Left kidney (tissue), 1 donor: ENCODE measurements at regions not wholly inside any gene's neighbourhood (a gene's known extent, or its start where the extent isn't known, plus 50 kb on each side); places are given as distances from the start of the nearest gene placed in this dataset.

Experiments used
- DNase-seq: peaks from one replicate; pipeline ENCODE4 v3.0.0-alpha.2; 2013

DNA sequence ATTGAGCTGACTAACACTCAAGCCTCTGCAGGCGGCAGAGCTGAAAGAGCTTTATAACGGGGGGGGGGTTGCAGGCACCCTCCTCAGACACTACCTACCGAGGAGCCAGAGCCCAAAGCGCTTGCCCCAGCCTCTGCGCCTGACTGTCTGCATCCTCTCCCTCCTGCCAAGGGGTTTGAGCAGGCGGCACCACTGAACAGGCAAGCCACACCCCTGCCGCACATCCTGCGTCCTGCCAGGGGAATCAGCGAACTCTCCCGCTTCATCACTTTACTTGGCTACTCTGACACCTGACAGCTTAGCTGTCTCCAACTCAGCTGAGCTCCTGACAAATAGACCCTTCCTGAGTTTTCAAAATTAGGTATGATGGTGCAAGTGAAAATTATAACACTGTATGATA is 432.6 kb upstream of the ANKRD30A start:
- DNase-seq = no peak

GRCh38 chr10:36688717-36689116 is 436.7 kb upstream of the ANKRD30A start:
- DNase-seq = no peak

GRCh38 chr10:36683421-36683820 is 442.0 kb upstream of the ANKRD30A start:
- no peak for DNase-seq

- peak; percentile 11 for DNase-seq
These were observed 443.4 kb upstream of the ANKRD30A start for GRCh38 chr10:36681751-36682632.

- DNase-seq = no peak
These were observed 445.8 kb upstream of the ANKRD30A start for GRCh38 chr10:36679554-36679953.

- DNase-seq = no peak
These were observed 448.0 kb upstream of the ANKRD30A start for GRCh38 chr10:36677431-36677768.

DNA sequence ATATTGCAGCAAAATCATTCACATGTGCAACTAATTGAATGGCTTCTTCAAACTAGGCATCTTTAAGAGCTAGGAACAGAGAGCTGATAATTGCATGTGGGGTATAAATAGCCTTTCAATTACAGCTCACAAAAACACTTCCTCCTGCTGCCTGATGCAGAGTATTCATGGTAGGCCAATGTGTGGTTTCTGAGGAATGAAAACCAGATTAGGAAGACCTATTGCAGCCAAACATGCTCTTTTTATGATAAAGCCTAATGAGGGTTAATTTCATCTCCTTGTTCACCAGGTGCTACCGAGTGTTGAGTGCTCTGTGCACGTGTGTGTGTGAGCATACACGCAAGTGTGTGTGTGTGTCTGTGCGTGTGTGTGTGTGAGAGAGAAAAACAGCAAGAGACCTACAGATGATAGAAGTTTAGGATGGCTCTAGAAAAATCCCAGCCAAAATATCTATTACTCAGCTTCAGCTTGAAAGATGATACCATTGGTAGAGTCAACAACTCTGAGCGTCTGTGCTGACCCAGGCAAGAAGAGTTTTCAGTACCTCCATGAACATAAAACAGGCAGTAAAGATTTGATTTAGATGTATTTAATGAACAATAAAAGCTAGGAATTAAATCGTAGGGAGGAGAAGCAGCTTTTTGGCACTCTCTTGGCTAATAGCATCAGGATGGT is 448.5 kb upstream of the ANKRD30A start:
- DNase-seq = peak; percentile 18

DNA sequence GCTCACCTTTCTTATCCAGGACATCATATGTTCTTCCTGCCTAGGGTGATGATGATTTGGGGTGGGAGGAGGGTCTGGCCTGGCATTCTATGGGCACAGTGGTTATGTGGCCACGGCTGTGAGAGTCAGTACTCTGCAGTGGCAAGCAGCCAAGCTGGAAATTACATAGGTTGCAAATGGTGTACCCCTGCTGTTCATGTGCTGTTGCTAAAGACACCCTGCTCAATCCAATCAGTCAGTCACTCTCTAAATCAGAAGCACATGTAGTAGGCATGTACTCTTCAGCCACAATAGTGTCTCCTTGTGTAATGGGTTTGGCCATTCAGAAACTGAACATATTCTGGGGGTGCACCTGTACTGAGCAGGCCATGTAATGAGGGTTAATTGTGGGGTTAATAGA is 449.1 kb upstream of the ANKRD30A start:
- DNase-seq = no peak

DNA sequence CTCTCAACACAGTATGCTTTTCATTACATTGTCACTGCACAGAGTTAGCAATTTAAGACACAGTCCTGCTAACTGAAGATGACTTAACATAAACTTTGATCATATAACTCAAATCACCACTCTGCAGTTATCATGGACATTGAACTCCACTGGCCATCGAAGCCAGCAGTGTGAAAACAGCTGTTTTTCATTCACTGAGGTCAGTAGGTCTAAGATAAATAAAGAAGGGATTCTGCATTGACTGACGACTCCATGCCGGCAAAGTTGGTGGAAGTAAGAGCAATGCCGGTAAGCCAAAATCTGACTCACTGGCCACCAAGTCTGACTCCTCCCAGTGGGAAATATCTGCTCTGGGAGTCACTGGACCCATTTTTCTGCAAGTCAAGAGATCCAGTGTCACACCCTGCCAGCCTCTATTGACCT is 449.9 kb upstream of the ANKRD30A start:
- DNase-seq = no peak

DNA sequence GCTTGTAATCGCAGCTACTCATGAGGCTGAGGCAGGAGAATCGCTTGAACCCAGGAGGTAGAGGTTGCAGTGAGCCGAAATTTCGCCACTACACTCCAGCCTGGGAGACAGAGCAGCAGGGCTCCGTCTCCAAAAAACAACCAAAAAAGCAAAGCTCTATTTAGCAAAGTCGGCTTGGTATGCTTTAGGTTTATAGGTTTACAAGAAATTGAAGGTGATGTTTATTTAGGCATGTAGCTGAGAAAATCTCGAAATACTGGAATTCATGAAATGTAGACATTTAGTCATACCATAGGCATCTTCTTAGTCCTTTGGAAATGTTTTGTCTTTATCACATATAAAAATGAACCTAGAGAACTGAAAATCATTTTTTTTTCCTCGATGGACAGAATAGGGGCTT is 453.8 kb upstream of the ANKRD30A start:
- DNase-seq = no peak

DNA sequence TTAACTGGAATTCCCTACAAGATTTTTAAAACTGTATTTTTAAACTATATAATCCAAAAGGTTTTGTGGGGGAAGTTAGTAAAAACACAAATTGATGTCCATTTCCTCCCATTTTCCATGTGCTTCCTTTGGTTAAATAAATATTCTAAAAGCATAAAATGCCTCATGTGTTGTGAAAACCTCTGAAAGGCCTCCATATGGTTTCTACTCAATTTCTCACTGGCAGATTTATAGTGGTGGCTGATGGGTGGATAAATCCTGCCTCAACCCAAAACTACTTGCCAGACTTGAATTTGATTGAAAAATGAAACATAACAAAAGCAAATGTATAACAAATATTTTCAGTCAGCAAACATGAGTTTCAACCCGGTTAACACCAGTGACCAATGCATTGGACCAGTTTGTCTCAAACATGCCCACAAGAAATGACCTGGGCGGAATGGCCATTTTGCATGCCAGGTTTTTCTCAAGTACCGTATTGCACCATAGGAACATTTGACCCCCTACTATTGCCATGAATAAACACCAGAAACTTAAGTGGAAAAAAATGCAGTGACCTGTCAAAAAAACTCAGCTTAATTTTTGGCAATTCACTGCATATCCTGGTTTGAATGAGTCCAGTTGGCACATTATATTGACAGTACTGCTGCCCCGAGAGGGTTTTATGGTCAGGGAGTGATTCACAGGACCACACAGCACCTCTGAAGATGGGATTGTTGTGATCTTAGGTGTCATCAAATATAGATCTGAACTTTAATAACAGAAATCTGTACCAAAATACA is 454.6 kb upstream of the ANKRD30A start:
- peak; percentile 25 for DNase-seq

DNA sequence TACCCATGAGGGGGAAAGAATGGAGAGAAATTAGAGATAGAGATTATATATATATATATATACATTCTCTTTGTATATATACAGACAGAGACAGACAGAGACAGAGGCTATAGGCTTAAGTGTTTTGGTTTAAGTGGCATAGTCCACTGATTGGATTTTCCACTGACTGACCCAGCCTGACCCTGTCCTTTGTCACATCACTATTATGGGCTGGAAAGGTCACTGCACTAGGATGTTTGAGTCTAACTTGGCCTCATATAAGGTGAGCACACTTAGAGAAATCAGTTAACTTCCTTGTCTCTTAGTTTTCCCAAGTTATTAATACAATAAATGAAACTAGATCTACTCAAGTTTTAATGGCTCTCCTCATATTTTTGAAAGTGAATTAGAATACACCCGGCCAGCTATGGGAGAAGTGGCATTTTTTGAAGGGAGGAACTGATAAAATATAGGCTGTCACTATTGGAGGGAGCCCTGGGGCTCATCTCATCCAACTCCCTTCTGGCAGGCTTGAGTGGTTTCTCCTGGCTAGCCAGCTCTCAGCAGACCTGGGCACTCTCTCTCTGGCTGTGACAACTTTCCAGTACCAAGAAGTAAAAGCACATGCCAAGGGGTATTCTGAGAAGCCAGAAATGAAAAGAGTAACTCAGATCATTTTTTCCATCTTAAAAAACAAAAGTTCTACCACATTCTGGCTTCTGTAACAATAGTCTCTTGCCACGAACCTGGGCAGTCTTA is 455.6 kb upstream of the ANKRD30A start:
- DNase-seq = peak; percentile 3

- DNase-seq = no peak
These were observed 458.9 kb upstream of the ANKRD30A start for GRCh38 chr10:36666451-36666850.

DNA sequence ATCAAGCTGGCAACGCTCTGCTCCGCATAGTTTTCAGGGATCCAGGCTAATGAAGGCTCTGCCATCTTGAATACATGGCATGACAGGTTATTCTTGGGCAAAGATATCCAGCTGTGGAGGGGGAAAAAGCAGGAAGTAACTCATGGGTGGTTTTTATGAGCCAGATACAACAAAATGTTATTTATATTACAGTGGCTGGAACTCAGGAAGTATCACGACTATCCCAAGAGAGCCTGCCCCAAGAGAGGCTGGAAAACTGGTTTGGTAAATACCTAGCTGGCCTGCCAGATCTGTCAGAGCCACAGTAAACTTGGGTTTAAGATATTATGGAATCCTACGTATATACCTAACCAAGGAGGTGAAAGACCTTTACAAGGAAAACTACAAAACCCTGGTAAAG is 462.8 kb upstream of the ANKRD30A start:
- no peak for DNase-seq

DNA sequence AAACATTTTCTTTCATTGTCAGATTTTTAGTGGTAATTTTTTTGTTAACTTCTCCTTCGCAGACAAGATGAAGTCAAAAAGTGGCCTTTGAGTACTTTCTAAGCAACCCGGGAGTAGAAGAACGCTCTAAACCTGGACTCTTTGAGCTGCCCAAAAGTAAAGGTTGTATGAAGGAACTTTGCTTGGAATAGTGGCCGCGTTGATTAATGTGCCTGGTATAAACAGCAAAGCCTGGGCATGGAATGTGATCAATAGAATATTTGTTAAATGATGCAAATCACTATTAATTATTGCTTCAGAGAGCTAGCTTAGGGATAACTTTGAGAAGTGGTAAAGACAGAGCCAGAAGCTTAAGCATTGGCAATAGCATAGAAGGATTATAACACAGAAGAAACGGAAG is 475.1 kb upstream of the ANKRD30A start:
- no peak for DNase-seq

DNA sequence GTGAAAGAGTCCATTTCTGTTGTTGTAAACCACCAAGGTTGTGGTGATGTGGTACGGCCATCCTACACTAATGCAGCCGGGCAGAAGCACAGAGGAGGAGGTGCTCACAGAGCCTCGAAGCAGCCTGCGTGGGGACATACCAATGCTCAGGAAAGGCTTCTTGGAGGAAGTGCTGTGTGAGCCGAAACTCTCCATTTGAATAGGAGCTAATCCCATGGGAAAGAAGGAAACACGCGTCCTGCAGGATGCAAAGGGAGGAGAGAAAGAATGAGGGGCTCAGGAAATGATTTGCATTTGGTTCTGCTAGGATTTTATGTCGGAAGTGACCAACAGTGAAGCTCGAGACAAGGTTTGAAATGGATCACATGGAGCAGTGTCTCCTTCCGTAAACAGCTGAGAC is 477.9 kb upstream of the ANKRD30A start:
- DNase-seq = no peak

- DNase-seq = no peak
These were observed 484.8 kb upstream of the ANKRD30A start for GRCh38 chr10:36640626-36641025.

DNA sequence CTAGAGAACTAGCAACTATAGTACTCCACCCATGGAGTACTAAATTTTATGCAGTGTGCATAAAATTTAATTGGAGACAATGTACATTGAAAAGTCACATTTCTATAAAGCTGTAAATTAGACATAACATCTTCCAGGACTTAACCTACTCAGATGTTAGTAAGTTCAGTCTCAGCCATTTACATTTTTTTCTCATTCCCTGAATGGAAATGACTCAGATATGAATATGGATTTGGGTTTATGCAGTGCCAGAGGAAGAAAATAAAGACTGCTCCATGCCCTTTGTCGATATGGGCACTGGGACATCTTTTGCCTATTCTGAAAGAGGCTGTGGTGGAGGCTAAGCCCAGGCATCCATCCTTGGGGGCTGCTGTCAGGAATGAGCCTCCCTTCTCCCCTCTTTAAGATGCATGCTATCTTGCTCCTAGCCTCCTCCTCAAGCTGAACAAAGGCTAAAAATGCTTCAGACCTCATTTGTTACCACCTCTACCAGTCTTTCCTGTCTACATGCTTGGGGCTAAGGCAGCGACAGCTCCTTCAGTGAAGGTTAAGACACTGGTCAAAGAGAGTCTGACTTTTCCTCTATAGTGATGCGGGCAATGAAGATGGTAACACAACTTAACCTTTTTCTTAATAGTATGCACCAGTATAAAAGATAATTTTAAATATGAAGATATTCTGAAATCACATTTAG is 486.8 kb upstream of the ANKRD30A start:
- no peak for DNase-seq

DNA sequence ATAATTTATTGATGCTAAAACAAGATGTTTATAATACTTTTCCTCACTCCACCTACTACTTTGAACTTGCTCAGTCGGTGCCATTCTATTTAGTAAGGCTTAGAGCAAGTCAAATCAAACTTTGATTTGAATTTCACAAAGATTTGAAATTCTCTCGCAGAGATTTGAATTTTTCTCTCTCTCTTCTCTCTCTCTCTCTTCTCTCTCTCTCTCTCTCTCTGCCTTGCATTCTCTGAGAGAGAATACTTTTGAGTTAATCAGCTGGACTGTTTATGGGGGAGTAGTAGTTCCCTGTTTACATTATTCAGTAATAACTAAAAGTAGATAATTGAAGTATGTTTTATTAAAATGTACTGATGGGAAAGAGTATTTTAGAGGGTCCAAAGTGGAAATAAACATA is 488.5 kb upstream of the ANKRD30A start:
- no peak for DNase-seq

- DNase-seq = no peak
These were observed 489.0 kb upstream of the ANKRD30A start for GRCh38 chr10:36636285-36636839.

DNA sequence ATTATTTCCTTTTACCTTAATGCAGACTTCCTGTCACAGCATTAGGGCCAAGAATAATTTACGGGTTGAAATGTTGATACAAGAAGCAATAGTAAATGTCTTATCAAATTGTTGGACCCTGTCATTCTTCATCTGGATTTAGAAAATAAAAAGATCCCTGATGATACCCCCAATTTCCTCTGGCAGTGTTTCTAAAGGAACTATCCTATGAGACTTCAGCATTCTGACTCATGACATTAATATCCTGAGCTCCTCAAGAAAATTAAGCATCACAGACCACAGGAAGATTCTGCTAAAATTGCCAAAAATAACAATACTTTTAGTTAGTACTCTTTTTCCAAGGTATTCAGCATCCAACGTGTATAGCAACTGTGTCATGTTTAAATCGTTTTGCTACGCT is 490.5 kb upstream of the ANKRD30A start:
- no peak for DNase-seq
